Naive B cell (primary cell): ENCODE measurements at regions not wholly inside any gene's neighbourhood (a gene's known extent, or its start where the extent isn't known, plus 50 kb on each side); places are given as distances from the start of the nearest gene placed in this dataset.

Experiments
- ATAC-seq, 2 donors: fragments of 150-1000 bp; cut with Tn5 transposase; 2 replicates each; pipeline ENCODE4 v1.10.0; 2021; ENCODE audit warnings: low read depth in 2 of 2, mild to moderate bottlenecking in 2 of 2, moderate library complexity in 2 of 2
- DNase-seq: peaks from one replicate; pipeline ENCODE4 v3.0.0; 2022
- H3K27ac Mint-ChIP-seq, 6 donors: one replicate each; pipeline ENCODE4 v1.8.0; 2020 to 2022; ENCODE audit warnings: mild to moderate bottlenecking in 6 of 6, mixed read lengths in 6 of 6, moderate library complexity in 5 of 6, inconsistent platforms in 2 of 6
- H3K27me3 Mint-ChIP-seq, 3 donors: one replicate each; pipeline ENCODE4 v1.8.0; 2021 to 2022; ENCODE audit warnings: mixed read lengths in 3 of 3, mild to moderate bottlenecking in 1 of 3
- H3K36me3 Mint-ChIP-seq, 2 donors: one replicate each; pipeline ENCODE4 v1.8.0; 2020 to 2022; ENCODE audit warnings: mixed read lengths in 2 of 2, inconsistent platforms in 1 of 2, mild to moderate bottlenecking in 1 of 2
- H3K4me1 Mint-ChIP-seq, 3 donors: one replicate each; pipeline ENCODE4 v1.8.0; 2020 to 2022; ENCODE audit warnings: mixed read lengths in 3 of 3, inconsistent platforms in 1 of 3, mild to moderate bottlenecking in 1 of 3, moderate library complexity in 1 of 3
- H3K4me3 Mint-ChIP-seq, 8 donors: one replicate each; pipeline ENCODE4 v1.8.0; 2020 to 2022; ENCODE audit warnings: mild to moderate bottlenecking in 8 of 8, mixed read lengths in 8 of 8, moderate library complexity in 8 of 8, inconsistent platforms in 2 of 8
- H3K9me3 Mint-ChIP-seq, 7 donors: one replicate each; pipeline ENCODE4 v1.8.0; 2020 to 2022; ENCODE audit warnings: mixed read lengths in 7 of 7, mild to moderate bottlenecking in 5 of 7, inconsistent platforms in 2 of 7, moderate library complexity in 1 of 7

- Mint-ChIP-seq H3K36me3 (no peaks in the 10 kb centered on the region), H3K4me1 (no peaks in the 10 kb centered on the region), H3K4me3 (no peak overlapping the region), H3K9me3 (peaks cover 0 to 10% (median 1%) of the 10 kb centered on the region in 7 donors), H3K27me3 (peaks cover 0 to 5% (median 0%) of the 10 kb centered on the region in 3 donors), H3K27ac (no peak overlapping the region)
- DNase-seq (no peak), ATAC-seq (no peak)
Observed at GRCh38 chr6:19664050-19664449, 173.1 kb upstream of the ID4 start.

DNA sequence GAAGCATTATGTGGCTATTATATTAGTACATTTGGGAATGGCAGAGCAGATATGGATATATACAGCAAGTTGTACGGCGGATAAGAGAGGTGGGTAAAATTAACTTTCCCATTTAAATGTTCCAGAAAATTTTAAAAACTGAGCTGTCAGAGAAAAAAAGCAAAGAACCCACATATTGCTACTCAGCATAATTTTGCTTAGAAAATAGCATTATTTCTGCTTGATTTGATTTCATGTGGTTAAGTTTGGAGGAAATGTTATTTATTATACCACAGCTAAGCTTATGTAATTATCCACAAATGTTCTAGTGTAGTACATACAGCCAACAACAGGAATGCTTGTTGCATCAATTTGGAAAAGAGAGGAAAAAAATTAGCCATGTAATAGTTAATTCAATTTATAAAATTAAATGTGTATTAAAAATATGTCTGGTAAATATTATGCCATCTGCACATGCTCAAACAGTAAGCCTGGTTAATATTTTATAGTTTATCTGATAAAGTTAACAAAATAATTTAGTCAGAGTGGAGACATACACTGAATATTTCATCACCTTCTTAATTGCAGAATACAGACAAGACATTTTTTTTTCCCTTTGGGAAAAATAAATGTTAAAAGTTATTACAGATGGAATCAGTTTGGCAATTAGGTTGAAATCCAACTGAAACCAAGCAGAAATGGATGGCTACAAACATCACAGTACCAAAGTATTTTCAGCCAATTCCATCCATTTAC lies 172.1 kb upstream of the ID4 start:
- no peaks in the 10 kb centered on the region for H3K4me1 Mint-ChIP-seq
- peaks cover 0 to 5% (median 0%) of the 10 kb centered on the region in 3 donors for H3K27me3 Mint-ChIP-seq
- H3K27ac Mint-ChIP-seq = no peak overlapping the region
- DNase-seq (no peak), ATAC-seq (no peak)
- no peaks in the 10 kb centered on the region for H3K36me3 Mint-ChIP-seq
- no peak overlapping the region for H3K4me3 Mint-ChIP-seq
- peaks cover 0 to 10% (median 1%) of the 10 kb centered on the region in 7 donors for H3K9me3 Mint-ChIP-seq

GRCh38 chr6:19665613-19665909 lies 171.6 kb upstream of the ID4 start:
- H3K27me3 Mint-ChIP-seq = peaks cover 0 to 5% (median 0%) of the 10 kb centered on the region in 3 donors
- no peaks in the 10 kb centered on the region for H3K4me1 Mint-ChIP-seq
- H3K27ac Mint-ChIP-seq = no peak overlapping the region
- no peak for ATAC-seq
- no peak overlapping the region for H3K4me3 Mint-ChIP-seq
- no peaks in the 10 kb centered on the region for H3K36me3 Mint-ChIP-seq
- H3K9me3 Mint-ChIP-seq = peaks cover 0 to 10% (median 1%) of the 10 kb centered on the region in 7 donors
- DNase-seq = no peak

GRCh38 chr6:19668710-19669109 lies 168.5 kb upstream of the ID4 start:
- Mint-ChIP-seq H3K27ac (no peak overlapping the region), H3K4me1 (no peaks in the 10 kb centered on the region), H3K27me3 (peaks cover 0 to 5% (median 0%) of the 10 kb centered on the region in 3 donors), H3K9me3 (peaks cover 0 to 10% (median 1%) of the 10 kb centered on the region in 7 donors), H3K4me3 (no peak overlapping the region), H3K36me3 (no peaks in the 10 kb centered on the region)
- no peak for ATAC-seq
- no peak for DNase-seq

- Mint-ChIP-seq H3K27me3 (peaks cover 0 to 5% (median 0%) of the 10 kb centered on the region in 3 donors), H3K27ac (no peak overlapping the region), H3K4me1 (no peaks in the 10 kb centered on the region), H3K36me3 (no peaks in the 10 kb centered on the region), H3K9me3 (peaks cover 0 to 9% (median 1%) of the 10 kb centered on the region in 7 donors), H3K4me3 (no peak overlapping the region)
- DNase-seq (no peak), ATAC-seq (no peak)
Observed at GRCh38 chr6:19669206-19669605, 168.0 kb upstream of the ID4 start.

GRCh38 chr6:19682859-19683258 lies 154.3 kb upstream of the ID4 start:
- peaks cover 0 to 8% (median 3%) of the 10 kb centered on the region in 7 donors for H3K9me3 Mint-ChIP-seq
- H3K27ac Mint-ChIP-seq = no peak overlapping the region
- H3K36me3 Mint-ChIP-seq = no peaks in the 10 kb centered on the region
- H3K4me1 Mint-ChIP-seq = no peaks in the 10 kb centered on the region
- H3K27me3 Mint-ChIP-seq = no peaks in the 10 kb centered on the region
- no peak for DNase-seq
- H3K4me3 Mint-ChIP-seq = no peak overlapping the region
- ATAC-seq = no peak

DNA sequence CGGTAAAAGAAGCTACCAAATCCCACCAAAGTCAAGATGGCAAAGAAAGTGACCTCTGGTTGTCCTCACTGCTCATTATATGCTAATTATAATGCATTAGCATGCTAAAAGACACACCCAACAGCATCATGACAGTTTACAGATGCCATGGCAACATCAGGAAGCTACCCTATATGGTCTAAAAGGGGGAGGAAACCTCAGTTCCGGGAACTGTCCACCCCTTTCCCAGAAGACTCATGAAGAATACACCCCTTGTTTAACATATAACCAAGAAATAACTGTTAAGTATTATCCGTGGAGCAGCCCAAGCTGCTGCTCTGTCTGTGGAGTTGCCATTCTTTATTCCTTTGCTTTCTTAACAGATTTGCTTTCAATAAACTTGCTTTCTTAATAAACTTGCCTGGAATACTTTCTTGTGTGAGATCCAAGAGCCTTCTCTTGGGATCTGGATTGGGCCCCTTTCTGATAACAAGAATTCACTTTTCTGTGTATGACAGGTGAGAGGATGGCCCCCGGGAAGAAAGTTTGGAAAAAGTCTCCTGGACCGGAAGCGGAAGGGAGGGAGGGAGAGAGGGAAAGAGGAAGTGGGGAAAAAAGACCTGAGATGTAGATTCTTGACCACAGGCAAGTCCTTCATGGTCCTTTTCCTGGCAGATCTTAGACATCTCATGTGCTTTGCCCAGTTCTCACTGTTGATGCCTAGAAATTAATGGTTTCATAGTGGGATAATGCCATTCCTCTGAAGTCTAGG lies 146.7 kb upstream of the ID4 start:
- H3K27ac Mint-ChIP-seq = no peak overlapping the region
- H3K4me1 Mint-ChIP-seq = no peaks in the 10 kb centered on the region

DNA sequence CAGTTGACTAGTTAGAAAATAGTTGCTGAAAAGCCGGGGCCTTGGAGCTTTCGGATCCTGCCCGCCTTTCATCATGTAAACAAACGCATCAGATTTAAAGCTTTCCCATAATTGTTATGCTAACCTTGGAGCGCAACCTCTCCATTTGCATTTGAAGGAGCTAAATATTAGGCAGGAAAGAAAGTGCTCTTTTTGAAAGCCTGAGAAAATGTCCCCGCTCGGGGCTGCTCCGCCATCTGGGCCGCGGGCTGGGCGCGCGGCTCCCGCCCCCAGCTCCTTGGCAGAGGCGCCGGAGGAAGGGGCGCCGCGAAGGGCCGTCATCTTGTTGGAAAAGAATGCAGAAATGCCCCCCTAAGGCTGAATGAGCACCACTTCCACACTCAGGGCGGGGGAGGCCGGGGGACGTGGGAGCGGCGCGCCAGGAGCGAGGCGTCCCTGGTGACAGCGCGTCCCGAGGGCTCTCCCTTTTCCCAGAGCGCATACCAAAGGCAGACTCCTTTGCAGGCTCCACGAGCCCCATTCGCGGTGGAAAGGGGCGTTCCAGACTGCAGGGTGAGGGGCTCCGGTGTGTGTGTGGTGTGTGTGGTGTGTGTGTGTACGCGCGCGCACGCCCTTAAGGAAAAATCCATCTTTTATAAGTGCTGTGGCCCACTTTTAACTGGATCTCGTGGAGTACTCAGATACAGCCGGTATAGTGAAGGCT lies 145.6 kb upstream of the ID4 start:
- no peak overlapping the region for H3K4me3 Mint-ChIP-seq
- no peaks in the 10 kb centered on the region for H3K4me1 Mint-ChIP-seq
- no peaks in the 10 kb centered on the region for H3K36me3 Mint-ChIP-seq
- ATAC-seq (no peak), DNase-seq (no peak)
- H3K9me3 Mint-ChIP-seq = peaks cover 0 to 31% (median 3%) of the 10 kb centered on the region in 7 donors
- peaks cover 15 to 22% (median 20%) of the 10 kb centered on the region in 3 donors for H3K27me3 Mint-ChIP-seq
- no peak overlapping the region for H3K27ac Mint-ChIP-seq

More for the DNA sequence above, 146.7 kb upstream of the ID4 start:
- H3K9me3 Mint-ChIP-seq = peaks cover 0 to 36% (median 3%) of the 10 kb centered on the region in 7 donors
- H3K4me3 Mint-ChIP-seq = no peak overlapping the region
- ATAC-seq (no peak), DNase-seq (no peak)
- H3K27me3 Mint-ChIP-seq = peaks cover 15 to 22% (median 20%) of the 10 kb centered on the region in 3 donors
- no peaks in the 10 kb centered on the region for H3K36me3 Mint-ChIP-seq

DNA sequence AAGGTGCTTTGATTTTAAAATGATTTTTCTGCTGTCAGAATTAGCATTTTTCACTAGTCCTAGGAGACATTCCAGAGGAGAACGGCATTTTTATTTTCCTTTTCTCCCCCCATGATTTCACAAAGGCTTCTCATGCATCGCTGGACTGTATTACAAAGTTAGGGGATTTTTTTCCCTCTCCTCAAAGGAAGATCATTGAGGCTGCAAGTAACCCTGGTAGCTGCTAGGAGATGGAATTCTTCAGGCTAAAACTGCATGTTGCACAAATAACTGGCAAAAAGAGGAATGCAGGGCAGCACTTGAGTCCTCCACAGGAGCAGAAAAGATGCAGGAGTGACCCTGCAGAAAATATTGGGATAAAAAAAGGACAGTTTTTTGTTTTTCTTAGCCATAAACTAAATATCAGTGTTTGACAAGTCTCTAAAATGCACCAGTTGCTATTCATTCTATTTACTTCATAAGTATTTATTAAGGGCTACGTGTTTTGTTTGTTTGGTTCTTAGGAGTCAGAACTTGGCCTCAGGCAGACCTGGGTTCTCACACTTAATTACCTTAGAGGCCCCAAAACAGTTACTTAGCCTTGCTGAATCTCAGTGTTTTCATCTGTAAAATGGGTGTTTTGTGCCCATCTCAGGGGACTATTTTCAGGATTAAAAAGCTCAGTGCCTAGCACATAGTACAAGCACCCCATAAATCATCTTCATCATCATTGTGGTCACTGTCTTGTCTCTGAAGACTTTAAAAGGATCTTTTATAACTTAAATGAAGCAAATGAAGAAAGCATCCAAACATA lies 144.5 kb upstream of the ID4 start:
- H3K4me1 Mint-ChIP-seq = no peaks in the 10 kb centered on the region

GRCh38 chr6:19694697-19695096 lies 142.5 kb upstream of the ID4 start:
- no peak for ATAC-seq
- Mint-ChIP-seq H3K36me3 (no peaks in the 10 kb centered on the region), H3K4me1 (no peaks in the 10 kb centered on the region), H3K27ac (no peak overlapping the region), H3K9me3 (peaks cover 3 to 20% (median 5%) of the 10 kb centered on the region in 7 donors), H3K27me3 (peaks cover 15 to 20% (median 18%) of the 10 kb centered on the region in 3 donors), H3K4me3 (no peak overlapping the region)
- no peak for DNase-seq

More for the DNA sequence above, 144.5 kb upstream of the ID4 start:
- H3K36me3 Mint-ChIP-seq = no peaks in the 10 kb centered on the region
- no peak for ATAC-seq
- peaks cover 15 to 22% (median 20%) of the 10 kb centered on the region in 3 donors for H3K27me3 Mint-ChIP-seq
- no peak overlapping the region for H3K4me3 Mint-ChIP-seq
- no peak overlapping the region for H3K27ac Mint-ChIP-seq
- no peak for DNase-seq
- H3K9me3 Mint-ChIP-seq = peaks cover 0 to 31% (median 2%) of the 10 kb centered on the region in 7 donors

DNA sequence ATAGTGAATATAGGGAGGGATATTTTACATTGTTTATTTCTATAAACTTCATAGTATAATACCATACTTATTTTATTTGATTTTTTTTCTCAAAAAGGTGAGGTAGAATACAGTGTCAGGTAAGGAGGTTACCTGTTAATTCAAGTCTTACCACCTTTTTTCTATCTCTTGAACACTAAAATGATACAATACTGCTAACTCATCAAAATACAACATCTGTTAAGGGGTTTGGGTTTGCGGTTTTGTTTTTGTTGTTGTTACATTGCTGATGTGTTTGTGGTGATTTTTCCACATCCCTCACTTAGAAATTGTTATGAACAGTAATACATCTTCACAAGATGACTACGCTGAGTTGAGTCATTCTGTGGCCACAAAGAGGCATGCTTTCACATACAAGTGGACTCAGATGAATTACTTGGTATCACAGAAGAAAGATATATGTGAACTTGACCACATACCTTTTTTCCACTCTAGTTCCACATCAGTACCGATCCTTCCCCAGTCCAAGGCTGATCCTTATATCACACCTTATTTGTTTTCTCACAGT lies 139.4 kb upstream of the ID4 start:
- peaks cover 3 to 13% (median 5%) of the 10 kb centered on the region in 7 donors for H3K9me3 Mint-ChIP-seq
- DNase-seq (no peak), ATAC-seq (no peak)
- H3K4me1 Mint-ChIP-seq = no peaks in the 10 kb centered on the region
- no peak overlapping the region for H3K4me3 Mint-ChIP-seq
- no peak overlapping the region for H3K27ac Mint-ChIP-seq
- no peaks in the 10 kb centered on the region for H3K36me3 Mint-ChIP-seq
- peaks cover 0 to 8% (median 6%) of the 10 kb centered on the region in 3 donors for H3K27me3 Mint-ChIP-seq

DNA sequence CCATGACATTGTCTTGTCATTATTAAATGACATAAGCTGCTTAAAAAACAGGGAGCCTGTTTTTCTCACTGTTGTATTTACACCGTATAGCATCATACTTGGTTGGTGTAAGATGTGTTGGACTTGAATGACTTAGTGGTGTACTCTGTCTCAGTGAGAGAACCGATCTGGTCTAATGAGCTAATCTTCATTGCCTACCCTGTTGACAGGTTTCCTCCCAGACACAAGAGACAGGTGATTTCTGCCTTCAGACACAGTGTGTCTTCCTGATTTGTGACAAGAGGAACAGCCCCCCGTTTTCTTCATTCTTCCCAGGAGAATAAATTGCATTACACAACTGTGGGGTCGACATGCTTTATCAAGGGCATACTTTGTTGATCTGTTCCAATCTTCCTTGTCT lies 137.2 kb upstream of the ID4 start:
- no peaks in the 10 kb centered on the region for H3K36me3 Mint-ChIP-seq
- ATAC-seq (no peak), DNase-seq (no peak)
- H3K27me3 Mint-ChIP-seq = no peaks in the 10 kb centered on the region
- H3K4me3 Mint-ChIP-seq = no peak overlapping the region
- H3K9me3 Mint-ChIP-seq = peaks cover 3 to 8% (median 5%) of the 10 kb centered on the region in 7 donors
- H3K4me1 Mint-ChIP-seq = no peaks in the 10 kb centered on the region
- no peak overlapping the region for H3K27ac Mint-ChIP-seq

DNA sequence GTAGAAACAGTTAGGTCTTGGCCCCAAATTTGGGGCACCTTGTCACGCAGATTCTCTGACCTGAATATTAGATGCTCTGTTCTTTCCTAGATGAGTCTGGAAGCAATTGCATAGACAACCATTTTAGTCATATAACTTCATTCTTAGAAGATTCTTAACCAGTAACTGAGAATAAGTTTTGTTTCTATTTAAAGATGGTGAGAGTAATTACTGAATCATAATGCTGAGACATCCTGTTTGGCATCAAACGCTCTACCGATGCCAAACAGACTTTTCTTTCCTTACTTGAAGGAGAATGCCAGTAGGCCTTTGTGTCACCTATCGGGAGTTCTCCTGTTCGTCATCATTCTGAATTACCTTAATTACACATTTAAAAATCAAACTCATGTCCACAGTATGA lies 131.6 kb upstream of the ID4 start:
- Mint-ChIP-seq H3K4me1 (no peaks in the 10 kb centered on the region), H3K4me3 (no peak overlapping the region), H3K36me3 (no peaks in the 10 kb centered on the region), H3K9me3 (peaks cover 0 to 13% (median 2%) of the 10 kb centered on the region in 7 donors), H3K27ac (no peak overlapping the region), H3K27me3 (no peaks in the 10 kb centered on the region)
- ATAC-seq (no peak), DNase-seq (no peak)
